Liver (tissue), 8 donors: ENCODE measurements at regions not wholly inside any gene's neighbourhood (a gene's known extent, or its start where the extent isn't known, plus 50 kb on each side); places are given as distances from the start of the nearest gene placed in this dataset.

Experiments used
- DNase-seq: peaks from one replicate; pipeline ENCODE4 v3.0.0-alpha.2; 2017; ENCODE audit warnings: low spot score
- H3K27ac ChIP-seq, 2 donors: one replicate each; pipeline ENCODE4 v1.7.0; 2013; ENCODE audit warnings: inconsistent platforms in 2 of 2, low read length in 2 of 2, control low read depth in 1 of 2, low read depth in 1 of 2, mild to moderate bottlenecking in 1 of 2
- H3K27me3 ChIP-seq, 4 donors: one replicate each; pipeline versions ENCODE4 v1.6.1 to v1.7.0; 2013; ENCODE audit warnings: low read length in 3 of 4, inconsistent platforms in 1 of 4, mild to moderate bottlenecking in 1 of 4, moderate library complexity in 1 of 4; ENCODE audit not compliant: control insufficient read depth in 4 of 4, insufficient read depth in 4 of 4
- H3K36me3 ChIP-seq, 4 donors: one replicate each; pipeline versions ENCODE4 v1.6.1 to v1.7.0; 2013; ENCODE audit warnings: low read length in 3 of 4, mild to moderate bottlenecking in 3 of 4, low read depth in 1 of 4, moderate library complexity in 1 of 4; ENCODE audit not compliant: control insufficient read depth in 4 of 4, insufficient read depth in 3 of 4
- H3K4me1 ChIP-seq, 4 donors: one replicate each; pipeline versions ENCODE4 v1.6.1 to v1.7.0; 2013; ENCODE audit warnings: low read length in 3 of 4, mild to moderate bottlenecking in 3 of 4, moderate library complexity in 1 of 4; ENCODE audit not compliant: control insufficient read depth in 4 of 4, insufficient read depth in 4 of 4
- H3K4me3 ChIP-seq, 3 donors: one replicate each; pipeline versions ENCODE4 v1.6.1 to v1.7.0; 2013; ENCODE audit warnings: low read length in 3 of 3, control low read depth in 1 of 3, low read depth in 1 of 3, mild to moderate bottlenecking in 1 of 3
- H3K9ac ChIP-seq, 2 donors: one replicate each; pipeline ENCODE4 v1.7.0; 2013; ENCODE audit warnings: low read length in 2 of 2, mild to moderate bottlenecking in 2 of 2, moderate library complexity in 2 of 2, control low read depth in 1 of 2, low read depth in 1 of 2
- H3K9me3 ChIP-seq, 4 donors: one replicate each; pipeline versions ENCODE4 v1.6.1 to v1.7.0; 2013; ENCODE audit warnings: low read length in 3 of 4; ENCODE audit not compliant: control insufficient read depth in 4 of 4
- EGR1 ChIP-seq, 2 donors: IDR thresholded peaks; 2 replicates each; pipeline ENCODE4 v1.6.1; 2016 to 2018; ENCODE audit warnings: antibody characterized with exemption in 2 of 2, low read depth in 2 of 2
- FOXA1 ChIP-seq: IDR thresholded peaks from 2 replicates; pipeline ENCODE4 v1.6.1; 2016; ENCODE audit warnings: antibody characterized with exemption
- FOXA2 ChIP-seq: IDR thresholded peaks from 2 replicates; pipeline ENCODE4 v1.6.1; 2016; ENCODE audit warnings: antibody characterized with exemption
- HNF4A ChIP-seq, 2 donors: conservative IDR thresholded peaks; 2 replicates each; pipeline ENCODE4 v1.6.1; 2016; ENCODE audit warnings: antibody characterized with exemption in 2 of 2, mild to moderate bottlenecking in 2 of 2
- HNF4G ChIP-seq: IDR thresholded peaks from 2 replicates; pipeline ENCODE4 v1.6.1; 2016; ENCODE audit warnings: antibody characterized with exemption
- JUND ChIP-seq, 2 donors: IDR thresholded peaks; 2 replicates each; pipeline ENCODE4 v1.6.1; 2016; ENCODE audit warnings: antibody characterized with exemption in 2 of 2
- NR2F2 ChIP-seq: IDR thresholded peaks from 2 replicates; pipeline ENCODE4 v1.6.1; 2016; ENCODE audit warnings: antibody characterized with exemption
- RAD21 ChIP-seq, 2 donors: IDR thresholded peaks; 2 replicates each; pipeline ENCODE4 v1.6.1; 2016; ENCODE audit warnings: antibody characterized with exemption in 2 of 2, mild to moderate bottlenecking in 2 of 2
- RXRA ChIP-seq, 2 donors: IDR thresholded peaks; 2 replicates each; pipeline ENCODE4 v1.6.1; 2017 to 2018; ENCODE audit warnings: antibody characterized with exemption in 2 of 2, mild to moderate bottlenecking in 1 of 2
- SP1 ChIP-seq: IDR thresholded peaks from 2 replicates; pipeline ENCODE4 v1.6.1; 2018; ENCODE audit warnings: antibody characterized with exemption, mild to moderate bottlenecking
- TAF1 ChIP-seq: conservative IDR thresholded peaks from 2 replicates; pipeline ENCODE4 v1.6.1; 2016; ENCODE audit warnings: antibody characterized with exemption, mild to moderate bottlenecking
- YY1 ChIP-seq: IDR thresholded peaks from 2 replicates; pipeline ENCODE4 v1.6.1; 2016; ENCODE audit warnings: antibody characterized with exemption, mild to moderate bottlenecking
- WGBS: extraction: QIAGEN DNeasy Blood & Tissue Kit; methylation state at CpG from one replicate; pipeline ENCODE4 v1.1.7; 2013; 5-methylcytosine and 5-hydroxymethylcytosine counted together
- TF ChIP-seq, protein P1 (sequence below): IDR thresholded peaks from 2 replicates; pipeline ENCODE4 v1.6.1; 2016; ENCODE audit warnings: antibody characterized with exemption
- TF ChIP-seq, protein P2 (sequence below): fragments of 150-350 bp; IDR thresholded peaks from 2 replicates; pipeline ENCODE4 v1.5.1; 2017; ENCODE audit warnings: improper control_type of control experiment, low read depth, low read length; ENCODE audit not compliant: missing input control
- TF ChIP-seq, protein P3 (sequence below): IDR thresholded peaks from 2 replicates; pipeline ENCODE4 v1.6.1; 2016; ENCODE audit warnings: antibody characterized with exemption
- TF ChIP-seq, protein P4 (sequence below): IDR thresholded peaks from 2 replicates; pipeline ENCODE4 v1.6.1; 2016; ENCODE audit warnings: antibody characterized with exemption, mild to moderate bottlenecking
- donor health status: healthy.
- donor health status: healthy.
- donor health status: healthy.
- donor health status: healthy.
- donor health status: healthy.

DNA sequence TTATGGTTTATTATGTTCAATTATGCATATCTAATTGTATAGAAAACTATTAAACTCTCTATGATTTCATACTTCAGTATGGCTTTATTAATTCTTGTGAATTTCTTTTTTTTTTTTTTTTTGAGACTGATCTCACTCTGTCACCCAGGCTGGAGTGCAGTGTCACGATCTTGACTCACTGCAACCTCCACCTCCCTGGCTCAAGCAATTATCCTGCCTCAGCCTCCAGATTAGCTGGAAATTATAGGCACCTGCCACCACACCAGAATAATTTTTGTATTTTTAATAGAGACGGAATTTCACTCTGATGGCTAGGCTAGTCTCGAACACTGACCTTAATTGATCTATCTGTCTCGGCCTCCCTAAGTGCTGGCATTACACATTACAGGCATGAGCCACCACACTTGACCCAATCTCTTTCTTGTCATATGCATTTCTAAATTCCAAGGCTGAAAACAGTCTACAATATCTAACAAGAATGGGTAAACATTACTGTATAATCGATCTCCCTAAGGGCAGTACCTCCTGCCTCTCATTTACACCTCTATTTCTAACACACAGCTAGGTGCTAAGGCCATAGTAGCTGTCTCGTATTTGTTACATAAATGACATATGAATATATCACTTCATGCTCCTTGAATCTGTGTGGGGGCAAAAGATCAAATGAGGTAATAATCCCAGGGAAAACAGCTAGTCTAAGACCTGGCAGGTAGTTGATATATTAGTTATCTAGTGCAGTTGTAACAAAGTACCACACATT is 258.2 kb upstream of the CDH8 start:
- H3K27me3 ChIP-seq: no peaks in the 10 kb centered on the region
- H3K9me3 ChIP-seq: no peaks in the 10 kb centered on the region
- WGBS: 77% methylated on average over 6 of the region's 6 CpGs
- no peak overlapping the region for H3K9ac ChIP-seq
- H3K27ac ChIP-seq: no peak overlapping the region
- no peaks in the 10 kb centered on the region for H3K36me3 ChIP-seq
- DNase-seq: no peak
- no peak overlapping the region for H3K4me3 ChIP-seq
- H3K4me1 ChIP-seq: no peaks in the 10 kb centered on the region
- no peak for TF ChIP-seq HNF4A (conservative IDR thresholded peaks at IDR 0.05)
- no peak for TF ChIP-seq EGR1 (IDR thresholded peaks at IDR 0.05; ENCODE audit: low read depth in 2 of 2)

DNA sequence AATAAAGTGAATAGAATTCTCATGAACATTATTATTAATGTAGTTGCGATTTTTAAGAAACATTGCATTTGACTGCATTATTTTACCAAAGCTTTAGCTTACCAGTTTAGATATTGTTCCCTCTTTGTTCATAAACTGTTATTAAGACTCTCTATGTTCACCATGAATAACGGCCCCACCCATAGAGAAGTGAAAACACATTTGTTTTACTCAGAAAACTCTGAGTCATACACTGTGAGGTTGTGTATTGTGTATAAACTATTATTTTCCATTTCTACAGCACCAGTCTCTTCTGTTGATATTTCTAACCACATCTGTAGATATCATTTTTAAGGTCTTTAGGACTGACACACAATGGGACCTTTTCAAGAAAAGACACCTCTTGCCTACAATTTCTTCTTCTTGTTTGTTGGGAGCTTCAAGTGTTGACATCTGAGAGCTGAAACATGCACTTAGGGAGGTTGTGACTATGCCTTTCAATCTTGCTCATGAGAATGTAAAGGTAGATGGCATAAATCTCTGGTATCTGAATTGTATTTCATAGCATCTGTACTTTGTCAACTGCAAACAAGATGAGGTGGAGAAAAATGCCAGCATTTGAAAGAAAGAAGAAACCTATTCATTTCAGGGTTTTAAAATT is 252.9 kb upstream of the CDH8 start:
- no peak overlapping the region for H3K4me3 ChIP-seq
- H3K27ac ChIP-seq: no peak overlapping the region
- no peaks in the 10 kb centered on the region for H3K9me3 ChIP-seq
- no peak for TF ChIP-seq NR2F2
- no peak for TF ChIP-seq TAF1
- TF ChIP-seq, protein P1, sequence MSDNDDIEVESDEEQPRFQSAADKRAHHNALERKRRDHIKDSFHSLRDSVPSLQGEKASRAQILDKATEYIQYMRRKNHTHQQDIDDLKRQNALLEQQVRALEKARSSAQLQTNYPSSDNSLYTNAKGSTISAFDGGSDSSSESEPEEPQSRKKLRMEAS: no peak
- TF ChIP-seq, protein P2, sequence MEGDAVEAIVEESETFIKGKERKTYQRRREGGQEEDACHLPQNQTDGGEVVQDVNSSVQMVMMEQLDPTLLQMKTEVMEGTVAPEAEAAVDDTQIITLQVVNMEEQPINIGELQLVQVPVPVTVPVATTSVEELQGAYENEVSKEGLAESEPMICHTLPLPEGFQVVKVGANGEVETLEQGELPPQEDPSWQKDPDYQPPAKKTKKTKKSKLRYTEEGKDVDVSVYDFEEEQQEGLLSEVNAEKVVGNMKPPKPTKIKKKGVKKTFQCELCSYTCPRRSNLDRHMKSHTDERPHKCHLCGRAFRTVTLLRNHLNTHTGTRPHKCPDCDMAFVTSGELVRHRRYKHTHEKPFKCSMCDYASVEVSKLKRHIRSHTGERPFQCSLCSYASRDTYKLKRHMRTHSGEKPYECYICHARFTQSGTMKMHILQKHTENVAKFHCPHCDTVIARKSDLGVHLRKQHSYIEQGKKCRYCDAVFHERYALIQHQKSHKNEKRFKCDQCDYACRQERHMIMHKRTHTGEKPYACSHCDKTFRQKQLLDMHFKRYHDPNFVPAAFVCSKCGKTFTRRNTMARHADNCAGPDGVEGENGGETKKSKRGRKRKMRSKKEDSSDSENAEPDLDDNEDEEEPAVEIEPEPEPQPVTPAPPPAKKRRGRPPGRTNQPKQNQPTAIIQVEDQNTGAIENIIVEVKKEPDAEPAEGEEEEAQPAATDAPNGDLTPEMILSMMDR: no peak
- TF ChIP-seq SP1: no peak
- TF ChIP-seq RAD21 (IDR thresholded peaks at IDR 0.05): no peak
- TF ChIP-seq EGR1 (IDR thresholded peaks at IDR 0.05; ENCODE audit: low read depth in 2 of 2): no peak
- TF ChIP-seq, protein P3, sequence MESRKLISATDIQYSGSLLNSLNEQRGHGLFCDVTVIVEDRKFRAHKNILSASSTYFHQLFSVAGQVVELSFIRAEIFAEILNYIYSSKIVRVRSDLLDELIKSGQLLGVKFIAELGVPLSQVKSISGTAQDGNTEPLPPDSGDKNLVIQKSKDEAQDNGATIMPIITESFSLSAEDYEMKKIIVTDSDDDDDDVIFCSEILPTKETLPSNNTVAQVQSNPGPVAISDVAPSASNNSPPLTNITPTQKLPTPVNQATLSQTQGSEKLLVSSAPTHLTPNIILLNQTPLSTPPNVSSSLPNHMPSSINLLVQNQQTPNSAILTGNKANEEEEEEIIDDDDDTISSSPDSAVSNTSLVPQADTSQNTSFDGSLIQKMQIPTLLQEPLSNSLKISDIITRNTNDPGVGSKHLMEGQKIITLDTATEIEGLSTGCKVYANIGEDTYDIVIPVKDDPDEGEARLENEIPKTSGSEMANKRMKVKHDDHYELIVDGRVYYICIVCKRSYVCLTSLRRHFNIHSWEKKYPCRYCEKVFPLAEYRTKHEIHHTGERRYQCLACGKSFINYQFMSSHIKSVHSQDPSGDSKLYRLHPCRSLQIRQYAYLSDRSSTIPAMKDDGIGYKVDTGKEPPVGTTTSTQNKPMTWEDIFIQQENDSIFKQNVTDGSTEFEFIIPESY: no peak
- TF ChIP-seq FOXA1: no peak
- no peak overlapping the region for H3K9ac ChIP-seq
- DNase-seq: no peak
- no peaks in the 10 kb centered on the region for H3K36me3 ChIP-seq
- H3K27me3 ChIP-seq: peaks cover 0 to 3% (median 0%) of the 10 kb centered on the region in 4 donors
- WGBS: 51% methylated on average over 2 of the region's 2 CpGs
- no peaks in the 10 kb centered on the region for H3K4me1 ChIP-seq

DNA sequence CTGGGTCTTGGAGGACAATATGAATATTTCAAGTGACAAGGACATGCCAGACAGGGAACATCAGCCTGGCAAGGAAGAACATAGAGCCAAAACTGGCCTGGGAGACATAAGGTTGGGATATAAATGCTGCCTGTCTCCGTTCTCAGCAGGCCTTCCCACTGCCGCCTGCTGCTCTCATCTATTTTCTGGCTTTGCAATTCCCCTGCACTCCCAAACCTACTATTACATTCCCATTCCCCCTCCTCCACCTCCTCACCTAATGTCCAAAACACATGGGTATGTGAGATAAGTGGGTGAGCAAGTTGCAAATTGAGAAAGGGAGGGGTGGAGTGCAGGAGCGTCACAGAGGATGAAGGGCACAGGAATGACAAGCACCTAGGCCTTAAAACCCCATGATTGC is 244.3 kb upstream of the CDH8 start:
- Histone ChIP-seq H3K27ac (no peak overlapping the region), H3K4me1 (no peaks in the 10 kb centered on the region), H3K9me3 (no peaks in the 10 kb centered on the region), H3K9ac (no peak overlapping the region), H3K36me3 (no peaks in the 10 kb centered on the region), H3K27me3 (peaks cover 0 to 2% (median 0%) of the 10 kb centered on the region in 4 donors), H3K4me3 (no peak overlapping the region)
- WGBS: 67% methylated on average over 3 of the region's 3 CpGs
- DNase-seq: no peak
- TF ChIP-seq JUND (IDR thresholded peaks at IDR 0.05): no peak
- TF ChIP-seq, protein P4, sequence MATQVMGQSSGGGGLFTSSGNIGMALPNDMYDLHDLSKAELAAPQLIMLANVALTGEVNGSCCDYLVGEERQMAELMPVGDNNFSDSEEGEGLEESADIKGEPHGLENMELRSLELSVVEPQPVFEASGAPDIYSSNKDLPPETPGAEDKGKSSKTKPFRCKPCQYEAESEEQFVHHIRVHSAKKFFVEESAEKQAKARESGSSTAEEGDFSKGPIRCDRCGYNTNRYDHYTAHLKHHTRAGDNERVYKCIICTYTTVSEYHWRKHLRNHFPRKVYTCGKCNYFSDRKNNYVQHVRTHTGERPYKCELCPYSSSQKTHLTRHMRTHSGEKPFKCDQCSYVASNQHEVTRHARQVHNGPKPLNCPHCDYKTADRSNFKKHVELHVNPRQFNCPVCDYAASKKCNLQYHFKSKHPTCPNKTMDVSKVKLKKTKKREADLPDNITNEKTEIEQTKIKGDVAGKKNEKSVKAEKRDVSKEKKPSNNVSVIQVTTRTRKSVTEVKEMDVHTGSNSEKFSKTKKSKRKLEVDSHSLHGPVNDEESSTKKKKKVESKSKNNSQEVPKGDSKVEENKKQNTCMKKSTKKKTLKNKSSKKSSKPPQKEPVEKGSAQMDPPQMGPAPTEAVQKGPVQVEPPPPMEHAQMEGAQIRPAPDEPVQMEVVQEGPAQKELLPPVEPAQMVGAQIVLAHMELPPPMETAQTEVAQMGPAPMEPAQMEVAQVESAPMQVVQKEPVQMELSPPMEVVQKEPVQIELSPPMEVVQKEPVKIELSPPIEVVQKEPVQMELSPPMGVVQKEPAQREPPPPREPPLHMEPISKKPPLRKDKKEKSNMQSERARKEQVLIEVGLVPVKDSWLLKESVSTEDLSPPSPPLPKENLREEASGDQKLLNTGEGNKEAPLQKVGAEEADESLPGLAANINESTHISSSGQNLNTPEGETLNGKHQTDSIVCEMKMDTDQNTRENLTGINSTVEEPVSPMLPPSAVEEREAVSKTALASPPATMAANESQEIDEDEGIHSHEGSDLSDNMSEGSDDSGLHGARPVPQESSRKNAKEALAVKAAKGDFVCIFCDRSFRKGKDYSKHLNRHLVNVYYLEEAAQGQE: no peak
- TF ChIP-seq FOXA2: no peak
- TF ChIP-seq EGR1 (IDR thresholded peaks at IDR 0.05; ENCODE audit: low read depth in 2 of 2): no peak
- no peak for TF ChIP-seq TAF1
- TF ChIP-seq HNF4G: no peak
- no peak for TF ChIP-seq YY1
- no peak for TF ChIP-seq RAD21 (IDR thresholded peaks at IDR 0.05)
- TF ChIP-seq, protein P3: no peak
- no peak for TF ChIP-seq RXRA (IDR thresholded peaks at IDR 0.05)
- TF ChIP-seq SP1: no peak
- TF ChIP-seq FOXA1: no peak
